HL-60 (cell line): ENCODE measurements at regions not wholly inside any gene's neighbourhood (a gene's known extent, or its start where the extent isn't known, plus 50 kb on each side); places are given as distances from the start of the nearest gene placed in this dataset.

Source experiments
- GABPA ChIP-seq: IDR thresholded peaks from 2 replicates; pipeline ENCODE4 v1.6.1; 2012; ENCODE audit warnings: low read depth
- POLR2AphosphoS5 ChIP-seq: IDR thresholded peaks from 2 replicates; pipeline ENCODE4 v1.6.1; 2012; ENCODE audit warnings: low read depth
- SPI1 ChIP-seq: IDR thresholded peaks from 2 replicates; pipeline ENCODE4 v1.6.1; 2012; ENCODE audit warnings: low read depth, mild to moderate bottlenecking, borderline replicate concordance
- TF ChIP-seq, protein P1 (sequence below): IDR thresholded peaks from one replicate; pipeline ENCODE4 v1.5.1; 2011; ENCODE audit warnings: low read length, control low read depth, inconsistent platforms; ENCODE audit not compliant: insufficient read depth

- TF ChIP-seq, protein P1, sequence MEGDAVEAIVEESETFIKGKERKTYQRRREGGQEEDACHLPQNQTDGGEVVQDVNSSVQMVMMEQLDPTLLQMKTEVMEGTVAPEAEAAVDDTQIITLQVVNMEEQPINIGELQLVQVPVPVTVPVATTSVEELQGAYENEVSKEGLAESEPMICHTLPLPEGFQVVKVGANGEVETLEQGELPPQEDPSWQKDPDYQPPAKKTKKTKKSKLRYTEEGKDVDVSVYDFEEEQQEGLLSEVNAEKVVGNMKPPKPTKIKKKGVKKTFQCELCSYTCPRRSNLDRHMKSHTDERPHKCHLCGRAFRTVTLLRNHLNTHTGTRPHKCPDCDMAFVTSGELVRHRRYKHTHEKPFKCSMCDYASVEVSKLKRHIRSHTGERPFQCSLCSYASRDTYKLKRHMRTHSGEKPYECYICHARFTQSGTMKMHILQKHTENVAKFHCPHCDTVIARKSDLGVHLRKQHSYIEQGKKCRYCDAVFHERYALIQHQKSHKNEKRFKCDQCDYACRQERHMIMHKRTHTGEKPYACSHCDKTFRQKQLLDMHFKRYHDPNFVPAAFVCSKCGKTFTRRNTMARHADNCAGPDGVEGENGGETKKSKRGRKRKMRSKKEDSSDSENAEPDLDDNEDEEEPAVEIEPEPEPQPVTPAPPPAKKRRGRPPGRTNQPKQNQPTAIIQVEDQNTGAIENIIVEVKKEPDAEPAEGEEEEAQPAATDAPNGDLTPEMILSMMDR, result no peak
- TF ChIP-seq GABPA (no peak), SPI1 (no peak), POLR2AphosphoS5 (no peak)
Observed at GRCh38 chr4:34091451-34091850, 2152.9 kb downstream of the ARAP2 start.
